Activated CD4-positive, alpha-beta T cell treated with anti-CD3 and anti-CD28 coated beads, Interleukin-2, Interleukin-6, amounts not matched to agents 100 ng/mL and 50 ng/mL, durations not matched to agents 16 hours and 8 hours (primary cell): ENCODE measurements at regions not wholly inside any gene's neighbourhood (a gene's known extent, or its start where the extent isn't known, plus 50 kb on each side); places are given as distances from the start of the nearest gene placed in this dataset.

Experiments
- DNase-seq: peaks from one replicate; pipeline ENCODE4 v3.0.0-alpha.2; 2020

GRCh38 chr2:240299710-240300068, 135.8 kb upstream of the GPC1 start:
- DNase-seq = no peak

GRCh38 chr2:240300261-240300821, 135.1 kb upstream of the GPC1 start:
- DNase-seq = no peak

GRCh38 chr2:240300840-240301239, 134.6 kb upstream of the GPC1 start:
- no peak for DNase-seq

- DNase-seq = no peak
Observed at GRCh38 chr2:240301256-240301795, 134.1 kb upstream of the GPC1 start.

- no peak for DNase-seq
Observed at GRCh38 chr2:240302041-240302440, 133.4 kb upstream of the GPC1 start.

GRCh38 chr2:240302933-240303595, 132.4 kb upstream of the GPC1 start:
- no peak for DNase-seq

GRCh38 chr2:240303896-240304745, 131.3 kb upstream of the GPC1 start:
- no peak for DNase-seq

- no peak for DNase-seq
Observed at GRCh38 chr2:240304746-240305161, 130.7 kb upstream of the GPC1 start.

- no peak for DNase-seq
Observed at GRCh38 chr2:240305369-240305962, 130.0 kb upstream of the GPC1 start.

GRCh38 chr2:240306185-240306584, 129.3 kb upstream of the GPC1 start:
- no peak for DNase-seq

GRCh38 chr2:240308111-240308651, 127.3 kb upstream of the GPC1 start:
- no peak for DNase-seq

- DNase-seq = no peak
Observed at GRCh38 chr2:240309214-240309613, 126.2 kb upstream of the GPC1 start.

- no peak for DNase-seq
Observed at GRCh38 chr2:240310201-240310600, 125.3 kb upstream of the GPC1 start.

GRCh38 chr2:240310645-240311044, 124.8 kb upstream of the GPC1 start:
- no peak for DNase-seq

- DNase-seq = no peak
Observed at GRCh38 chr2:240311821-240312220, 123.6 kb upstream of the GPC1 start.

- no peak for DNase-seq
Observed at GRCh38 chr2:240319221-240319854, 116.1 kb upstream of the GPC1 start.

GRCh38 chr2:240319855-240320203, 115.6 kb upstream of the GPC1 start:
- DNase-seq = no peak

GRCh38 chr2:240320204-240320993, 115.1 kb upstream of the GPC1 start:
- no peak for DNase-seq

GRCh38 chr2:240322231-240322955, 113.1 kb upstream of the GPC1 start:
- DNase-seq = no peak

GRCh38 chr2:240322991-240323390, 112.5 kb upstream of the GPC1 start:
- DNase-seq = no peak

- no peak for DNase-seq
Observed at GRCh38 chr2:240323601-240324291, 111.7 kb upstream of the GPC1 start.
